Activated naive CD8-positive, alpha-beta T cell treated with anti-CD3 and anti-CD28 coated beads, Interleukin-2, amount 10 ng/mL, durations not matched to agents 7 days and 5 days (primary cell): ENCODE measurements at regions not wholly inside any gene's neighbourhood (a gene's known extent, or its start where the extent isn't known, plus 50 kb on each side); places are given as distances from the start of the nearest gene placed in this dataset.

Experiments
- ATAC-seq: fragments of 150-1000 bp; cut with Tn5 transposase; one replicate; pipeline ENCODE4 v1.10.0; 2021; ENCODE audit warnings: low read depth, moderate library complexity
- POLR2A ChIA-PET: fragments of 350-600 bp; sonication (Branson Sonifier 250); formaldehyde crosslinking; loops from one replicate; lab custom pipeline; 2021; ENCODE audit warnings: antibody characterized with exemption; lab: Charles Lee
- DNase-seq: peaks from one replicate; pipeline ENCODE4 v3.0.0; 2021
- H3K27ac Mint-ChIP-seq: one replicate; pipeline ENCODE4 v1.8.0; 2022; ENCODE audit warnings: mild to moderate bottlenecking, mixed read lengths
- H3K27me3 Mint-ChIP-seq: one replicate; pipeline ENCODE4 v1.8.0; 2022; ENCODE audit warnings: mild to moderate bottlenecking, moderate library complexity, mixed read lengths
- H3K36me3 Mint-ChIP-seq: one replicate; pipeline ENCODE4 v1.8.0; 2021; ENCODE audit warnings: mild to moderate bottlenecking, mixed read lengths
- H3K4me1 Mint-ChIP-seq: one replicate; pipeline ENCODE4 v1.8.0; 2021; ENCODE audit warnings: mixed read lengths
- H3K4me3 Mint-ChIP-seq: one replicate; pipeline ENCODE4 v1.8.0; 2022; ENCODE audit warnings: mild to moderate bottlenecking, moderate library complexity, mixed read lengths
- H3K9me3 Mint-ChIP-seq: one replicate; pipeline ENCODE4 v1.8.0; 2021; ENCODE audit warnings: mixed read lengths

GRCh38 chr6:119610265-119610664 lies 260.7 kb upstream of the MAN1A1 start:
- H3K4me1 Mint-ChIP-seq = peaks cover 4% of the 10 kb centered on the region
- H3K27me3 Mint-ChIP-seq = peaks cover 4% of the 10 kb centered on the region
- no peak overlapping the region for H3K27ac Mint-ChIP-seq
- H3K36me3 Mint-ChIP-seq = no peaks in the 10 kb centered on the region
- DNase-seq (no peak), ATAC-seq (no peak)
- POLR2A ChIA-PET = no interaction called here
- H3K4me3 Mint-ChIP-seq = no peak overlapping the region
- no peaks in the 10 kb centered on the region for H3K9me3 Mint-ChIP-seq

- Mint-ChIP-seq H3K4me3 (no peak overlapping the region), H3K27me3 (peaks cover 3% of the 10 kb centered on the region), H3K36me3 (no peaks in the 10 kb centered on the region), H3K9me3 (no peaks in the 10 kb centered on the region), H3K4me1 (peaks cover 4% of the 10 kb centered on the region), H3K27ac (no peak overlapping the region)
- DNase-seq (no peak), ATAC-seq (no peak)
- POLR2A ChIA-PET = no interaction called here
These were observed 260.3 kb upstream of the MAN1A1 start for GRCh38 chr6:119609865-119610264.

DNA sequence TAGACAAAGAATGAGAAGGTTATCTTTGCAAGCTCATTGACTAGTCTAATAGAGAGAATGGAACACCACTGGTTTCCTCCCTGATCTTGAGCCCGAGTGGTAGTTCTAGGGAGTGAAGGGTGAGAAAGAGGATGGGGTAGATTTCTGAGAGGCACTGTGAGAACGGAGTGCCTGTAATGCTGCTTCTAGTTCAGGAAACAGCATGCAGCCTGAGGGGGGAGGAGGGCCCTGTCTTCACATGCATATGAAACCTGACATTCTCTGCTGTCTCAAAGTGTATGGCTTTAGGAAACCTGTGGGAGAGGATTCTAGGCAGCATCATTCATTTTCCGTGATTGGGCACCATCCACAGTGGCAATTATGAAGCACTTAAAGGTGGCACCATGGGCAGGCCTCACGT lies 259.4 kb upstream of the MAN1A1 start:
- ATAC-seq (no peak), DNase-seq (no peak)
- no peaks in the 10 kb centered on the region for H3K36me3 Mint-ChIP-seq
- POLR2A ChIA-PET = no interaction called here
- H3K9me3 Mint-ChIP-seq = no peaks in the 10 kb centered on the region
- H3K27me3 Mint-ChIP-seq = peaks cover 2% of the 10 kb centered on the region
- H3K27ac Mint-ChIP-seq = no peak overlapping the region
- H3K4me3 Mint-ChIP-seq = no peak overlapping the region
- peaks cover 4% of the 10 kb centered on the region for H3K4me1 Mint-ChIP-seq

- Mint-ChIP-seq H3K4me3 (no peak overlapping the region), H3K9me3 (no peaks in the 10 kb centered on the region), H3K27ac (no peak overlapping the region), H3K4me1 (peaks cover 2% of the 10 kb centered on the region), H3K36me3 (no peaks in the 10 kb centered on the region), H3K27me3 (no peaks in the 10 kb centered on the region)
- DNase-seq = no peak
- POLR2A ChIA-PET = no interaction called here
- no peak for ATAC-seq
These were observed 254.6 kb upstream of the MAN1A1 start for GRCh38 chr6:119604124-119604523.

DNA sequence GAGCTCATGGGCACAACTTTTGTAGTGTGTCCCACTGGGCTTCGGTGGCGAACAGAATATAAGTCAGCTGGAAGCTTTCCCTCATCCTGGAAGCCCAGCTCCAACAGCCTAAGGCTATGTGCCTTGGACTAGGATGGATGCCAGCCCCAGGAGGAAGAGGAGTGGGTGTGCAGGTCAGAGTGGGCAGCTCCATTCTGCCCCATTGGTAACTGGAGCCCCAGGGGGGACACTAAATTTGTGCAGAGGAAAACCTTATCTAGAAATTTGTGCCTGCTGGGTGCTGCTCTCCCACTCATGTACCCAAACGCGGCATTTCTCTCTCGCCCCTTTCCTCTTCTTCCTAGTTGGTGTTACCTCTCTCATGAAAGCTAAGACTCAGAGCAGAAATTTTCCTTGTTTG lies 253.9 kb upstream of the MAN1A1 start:
- Mint-ChIP-seq H3K27me3 (no peaks in the 10 kb centered on the region), H3K9me3 (no peaks in the 10 kb centered on the region), H3K27ac (no peak overlapping the region), H3K4me3 (no peak overlapping the region), H3K36me3 (no peaks in the 10 kb centered on the region), H3K4me1 (no peaks in the 10 kb centered on the region)
- no peak for ATAC-seq
- POLR2A ChIA-PET = no interaction called here
- DNase-seq = no peak

DNA sequence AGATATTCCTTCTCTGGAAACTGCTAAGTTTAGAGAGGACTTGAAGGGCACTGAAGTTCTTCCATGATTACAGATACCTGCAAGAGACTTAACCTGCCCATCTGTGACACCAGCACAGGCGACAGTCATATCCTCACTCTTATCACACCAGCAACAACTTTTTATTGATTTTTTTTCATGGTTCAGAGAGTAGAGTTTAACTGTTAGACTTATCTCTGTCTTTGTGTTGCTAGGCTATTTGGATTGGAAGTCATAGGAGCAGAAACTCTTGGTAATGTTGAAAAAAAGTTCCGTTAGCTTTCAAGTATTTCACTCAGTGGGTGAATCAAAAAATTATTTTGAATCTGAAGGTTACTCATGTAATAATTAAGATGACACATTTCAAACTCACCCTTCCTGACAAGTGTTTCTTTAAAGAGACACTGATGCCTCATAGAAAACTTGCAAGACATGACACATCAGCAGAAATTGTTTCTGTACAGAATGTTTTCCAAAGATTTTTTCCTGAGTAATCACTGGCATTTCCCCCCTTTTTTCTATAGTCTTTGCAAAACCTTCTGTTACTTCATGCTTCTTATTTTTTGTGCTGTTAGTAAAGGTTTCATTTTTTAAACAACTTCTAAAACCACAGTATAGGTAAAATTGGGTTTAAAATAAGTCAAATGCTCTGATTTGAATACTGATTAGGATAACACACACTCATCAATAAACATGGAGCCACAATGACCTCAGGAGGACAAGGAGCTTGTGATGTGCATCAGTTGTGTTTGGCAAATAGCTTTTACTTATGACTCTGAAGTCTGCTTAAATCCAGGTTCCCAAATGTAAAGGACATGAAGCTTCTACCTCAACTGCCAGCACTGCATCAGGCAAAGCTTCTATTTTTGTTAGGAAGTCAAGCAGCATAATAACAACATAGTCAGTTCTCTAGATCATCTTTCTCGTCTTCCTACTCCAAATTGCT lies 252.9 kb upstream of the MAN1A1 start:
- Mint-ChIP-seq H3K4me1 (no peaks in the 10 kb centered on the region), H3K27ac (no peak overlapping the region), H3K36me3 (no peaks in the 10 kb centered on the region), H3K27me3 (no peaks in the 10 kb centered on the region), H3K4me3 (no peak overlapping the region), H3K9me3 (no peaks in the 10 kb centered on the region)
- DNase-seq (no peak), ATAC-seq (no peak)
- POLR2A ChIA-PET = no interaction called here

DNA sequence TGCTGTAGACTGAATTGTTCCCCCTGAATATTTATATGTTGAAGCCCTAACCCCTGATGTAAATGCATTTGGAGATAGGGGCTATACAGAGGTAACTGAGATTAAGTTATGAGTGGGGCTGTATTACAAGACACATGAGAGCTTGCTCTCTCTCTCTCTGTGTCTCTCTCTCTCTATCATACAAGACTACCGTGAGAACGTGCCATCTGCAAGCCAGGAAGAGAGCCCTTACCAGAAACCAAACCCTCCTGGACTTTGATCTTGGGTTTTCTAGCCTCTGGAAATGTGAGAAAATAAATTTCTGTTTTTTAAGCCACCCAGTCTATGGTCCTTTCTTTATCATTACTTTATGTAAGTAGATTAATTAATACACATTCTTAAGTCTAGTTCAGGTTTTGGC lies 249.3 kb upstream of the MAN1A1 start:
- no peaks in the 10 kb centered on the region for H3K36me3 Mint-ChIP-seq
- DNase-seq (no peak), ATAC-seq (no peak)
- H3K27ac Mint-ChIP-seq = no peak overlapping the region
- H3K9me3 Mint-ChIP-seq = no peaks in the 10 kb centered on the region
- POLR2A ChIA-PET = no interaction called here
- H3K27me3 Mint-ChIP-seq = no peaks in the 10 kb centered on the region
- no peak overlapping the region for H3K4me3 Mint-ChIP-seq
- no peaks in the 10 kb centered on the region for H3K4me1 Mint-ChIP-seq

DNA sequence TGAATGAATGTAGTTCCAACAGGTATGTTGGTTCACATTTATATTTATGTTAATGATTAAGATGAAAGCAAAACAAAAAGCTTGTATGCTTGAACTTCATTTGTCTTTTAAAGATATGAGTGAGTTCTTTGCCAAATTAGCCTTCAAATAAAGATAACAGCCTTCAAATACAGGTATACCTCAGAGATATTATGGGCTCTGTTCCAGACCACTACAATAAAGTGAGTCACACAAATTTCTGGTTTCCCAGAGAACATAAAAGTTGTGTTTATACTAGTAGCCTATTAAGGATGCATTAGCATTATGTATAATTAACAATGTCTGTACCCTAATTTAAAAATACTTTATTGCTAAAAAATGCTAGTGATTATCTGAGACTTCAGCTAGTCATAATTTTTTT lies 245.3 kb upstream of the MAN1A1 start:
- no peak overlapping the region for H3K27ac Mint-ChIP-seq
- no peaks in the 10 kb centered on the region for H3K9me3 Mint-ChIP-seq
- no peaks in the 10 kb centered on the region for H3K36me3 Mint-ChIP-seq
- no peak for ATAC-seq
- POLR2A ChIA-PET = no interaction called here
- H3K4me1 Mint-ChIP-seq = no peaks in the 10 kb centered on the region
- H3K27me3 Mint-ChIP-seq = peaks cover 5% of the 10 kb centered on the region
- no peak for DNase-seq
- H3K4me3 Mint-ChIP-seq = no peak overlapping the region

- POLR2A ChIA-PET = no interaction called here
- Mint-ChIP-seq H3K36me3 (no peaks in the 10 kb centered on the region), H3K27me3 (peaks cover 14% of the 10 kb centered on the region)
These were observed 241.7 kb upstream of the MAN1A1 start for GRCh38 chr6:119591235-119591634.

GRCh38 chr6:119590066-119590465 lies 240.5 kb upstream of the MAN1A1 start:
- Mint-ChIP-seq H3K9me3 (no peaks in the 10 kb centered on the region), H3K4me3 (no peak overlapping the region), H3K27ac (no peak overlapping the region), H3K4me1 (no peaks in the 10 kb centered on the region), H3K27me3 (peaks cover 14% of the 10 kb centered on the region), H3K36me3 (no peaks in the 10 kb centered on the region)
- POLR2A ChIA-PET = no interaction called here
- DNase-seq (no peak), ATAC-seq (no peak)

More at GRCh38 chr6:119591235-119591634, 241.7 kb upstream of the MAN1A1 start:
- Mint-ChIP-seq H3K4me3 (no peak overlapping the region), H3K9me3 (no peaks in the 10 kb centered on the region), H3K4me1 (no peaks in the 10 kb centered on the region), H3K27ac (no peak overlapping the region)
- DNase-seq = no peak
- no peak for ATAC-seq

DNA sequence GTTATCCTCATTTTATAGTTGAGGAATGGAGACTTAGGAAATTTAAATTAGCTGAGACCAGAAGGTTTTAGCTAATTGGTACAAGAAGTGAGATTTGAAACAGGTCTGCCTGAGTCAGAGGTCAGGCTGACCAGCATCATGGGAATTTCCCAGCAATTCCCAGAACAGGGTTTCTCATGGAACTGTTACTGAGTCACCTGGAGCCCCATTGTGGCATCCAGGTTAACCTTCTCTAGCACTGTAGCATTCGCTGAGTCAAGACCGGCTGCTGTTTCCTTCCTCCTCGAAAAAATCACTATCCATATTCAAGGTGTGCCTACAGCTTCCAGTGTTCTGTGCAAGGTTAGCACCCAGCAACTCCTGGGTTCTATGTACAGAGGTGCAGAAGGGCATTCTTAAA lies 238.0 kb upstream of the MAN1A1 start:
- no peaks in the 10 kb centered on the region for H3K36me3 Mint-ChIP-seq
- no peak for DNase-seq
- peaks cover 16% of the 10 kb centered on the region for H3K27me3 Mint-ChIP-seq
- H3K4me1 Mint-ChIP-seq = no peaks in the 10 kb centered on the region
- no peak for ATAC-seq
- H3K9me3 Mint-ChIP-seq = no peaks in the 10 kb centered on the region
- no peak overlapping the region for H3K4me3 Mint-ChIP-seq
- H3K27ac Mint-ChIP-seq = no peak overlapping the region
- POLR2A ChIA-PET = no interaction called here

GRCh38 chr6:119586250-119586882 lies 236.8 kb upstream of the MAN1A1 start:
- Mint-ChIP-seq H3K4me1 (no peaks in the 10 kb centered on the region), H3K36me3 (no peaks in the 10 kb centered on the region), H3K27me3 (peaks cover 16% of the 10 kb centered on the region), H3K27ac (no peak overlapping the region), H3K4me3 (no peak overlapping the region), H3K9me3 (no peaks in the 10 kb centered on the region)
- no peak for ATAC-seq
- no peak for DNase-seq
- POLR2A ChIA-PET = no interaction called here

DNA sequence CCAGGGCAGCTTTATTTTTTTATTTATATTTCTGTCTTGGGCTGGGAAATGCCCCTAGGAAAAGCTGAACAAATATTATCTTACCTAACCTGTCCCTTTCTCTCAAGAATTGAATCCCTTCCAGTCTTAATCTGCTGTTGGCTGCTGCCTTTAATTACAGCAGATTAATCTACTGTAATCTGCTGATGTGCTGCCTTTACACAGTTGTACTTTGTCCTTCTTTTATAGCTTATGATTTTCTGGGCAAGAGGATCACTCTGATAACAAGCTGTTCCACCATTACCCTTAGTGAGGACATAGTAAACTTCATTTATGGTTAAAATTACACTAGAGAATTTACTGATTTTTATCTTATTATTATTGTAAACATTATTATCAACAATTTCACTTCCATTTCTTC lies 234.5 kb upstream of the MAN1A1 start:
- Mint-ChIP-seq H3K27ac (no peak overlapping the region), H3K36me3 (no peaks in the 10 kb centered on the region), H3K9me3 (peaks cover 1% of the 10 kb centered on the region), H3K27me3 (peaks cover 10% of the 10 kb centered on the region), H3K4me1 (no peaks in the 10 kb centered on the region), H3K4me3 (no peak overlapping the region)
- POLR2A ChIA-PET = no interaction called here
- DNase-seq = no peak
- no peak for ATAC-seq

- DNase-seq (no peak), ATAC-seq (no peak)
- H3K27ac Mint-ChIP-seq = no peak overlapping the region
- H3K36me3 Mint-ChIP-seq = peaks cover 3% of the 10 kb centered on the region
- POLR2A ChIA-PET = no interaction called here
- peaks cover 7% of the 10 kb centered on the region for H3K27me3 Mint-ChIP-seq
- no peak overlapping the region for H3K4me3 Mint-ChIP-seq
- no peaks in the 10 kb centered on the region for H3K4me1 Mint-ChIP-seq
- peaks cover 9% of the 10 kb centered on the region for H3K9me3 Mint-ChIP-seq
These were observed 231.7 kb upstream of the MAN1A1 start for GRCh38 chr6:119581220-119581619.
